GM23338 (cell line): ENCODE measurements at regions not wholly inside any gene's neighbourhood (a gene's known extent, or its start where the extent isn't known, plus 50 kb on each side); places are given as distances from the start of the nearest gene placed in this dataset.

ENCODE experiments used
- EZH2 ChIP-seq: fragments of 200-600 bp; sonication (generic); IDR thresholded peaks from one replicate; pipeline ENCODE4 v1.8.0; 2017; ENCODE audit warnings: antibody characterized with exemption, mild to moderate bottlenecking, low read depth; ENCODE audit not compliant: unreplicated experiment
- POLR2AphosphoS5 ChIP-seq: IDR thresholded peaks from 2 replicates; pipeline ENCODE4 v1.6.1; 2016; ENCODE audit warnings: antibody characterized with exemption, low read depth
- TF ChIP-seq, protein P1 (sequence below), 2 experiments: fragments of 200-600 bp in 1 of 2; sonication (generic) in 1 of 2; conservative IDR thresholded peaks; 2 replicates each; pipeline versions ENCODE4 v1.5.1 to v1.6.1; 2016 to 2017; ENCODE audit warnings: antibody characterized with exemption in 2 of 2, low read depth in 2 of 2, mild to moderate bottlenecking in 2 of 2, moderate library complexity in 1 of 2
- TF ChIP-seq, protein P2 (sequence below): IDR thresholded peaks from one replicate; pipeline ENCODE4 v1.6.1; 2018; ENCODE audit warnings: antibody characterized with exemption; ENCODE audit not compliant: unreplicated experiment

DNA sequence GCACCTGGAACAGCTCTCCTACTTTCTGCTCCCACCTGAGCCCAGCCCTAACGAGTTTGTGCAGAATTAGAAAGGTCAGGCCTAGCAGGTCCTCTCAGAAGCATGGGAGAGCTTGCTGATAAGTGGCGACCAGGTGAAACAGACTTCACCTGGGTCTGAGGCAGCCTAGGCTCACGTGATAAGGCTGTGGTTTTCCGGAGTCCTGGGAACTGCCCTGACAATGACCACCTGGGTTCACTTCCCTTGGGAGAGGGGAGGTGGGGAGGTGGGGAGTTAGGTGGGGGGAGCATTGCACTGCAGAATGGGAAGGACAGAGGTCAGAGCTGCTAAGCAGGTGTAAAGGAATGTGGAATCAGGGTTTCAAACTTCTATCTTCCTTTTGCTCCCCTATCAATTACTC is 152.9 kb upstream of the MAP1B start:
- TF ChIP-seq, protein P1, sequence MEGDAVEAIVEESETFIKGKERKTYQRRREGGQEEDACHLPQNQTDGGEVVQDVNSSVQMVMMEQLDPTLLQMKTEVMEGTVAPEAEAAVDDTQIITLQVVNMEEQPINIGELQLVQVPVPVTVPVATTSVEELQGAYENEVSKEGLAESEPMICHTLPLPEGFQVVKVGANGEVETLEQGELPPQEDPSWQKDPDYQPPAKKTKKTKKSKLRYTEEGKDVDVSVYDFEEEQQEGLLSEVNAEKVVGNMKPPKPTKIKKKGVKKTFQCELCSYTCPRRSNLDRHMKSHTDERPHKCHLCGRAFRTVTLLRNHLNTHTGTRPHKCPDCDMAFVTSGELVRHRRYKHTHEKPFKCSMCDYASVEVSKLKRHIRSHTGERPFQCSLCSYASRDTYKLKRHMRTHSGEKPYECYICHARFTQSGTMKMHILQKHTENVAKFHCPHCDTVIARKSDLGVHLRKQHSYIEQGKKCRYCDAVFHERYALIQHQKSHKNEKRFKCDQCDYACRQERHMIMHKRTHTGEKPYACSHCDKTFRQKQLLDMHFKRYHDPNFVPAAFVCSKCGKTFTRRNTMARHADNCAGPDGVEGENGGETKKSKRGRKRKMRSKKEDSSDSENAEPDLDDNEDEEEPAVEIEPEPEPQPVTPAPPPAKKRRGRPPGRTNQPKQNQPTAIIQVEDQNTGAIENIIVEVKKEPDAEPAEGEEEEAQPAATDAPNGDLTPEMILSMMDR (conservative IDR thresholded peaks at IDR 0.05; ENCODE audit: low read depth in 2 of 2): no peak
- no peak for TF ChIP-seq POLR2AphosphoS5
- TF ChIP-seq, protein P2, sequence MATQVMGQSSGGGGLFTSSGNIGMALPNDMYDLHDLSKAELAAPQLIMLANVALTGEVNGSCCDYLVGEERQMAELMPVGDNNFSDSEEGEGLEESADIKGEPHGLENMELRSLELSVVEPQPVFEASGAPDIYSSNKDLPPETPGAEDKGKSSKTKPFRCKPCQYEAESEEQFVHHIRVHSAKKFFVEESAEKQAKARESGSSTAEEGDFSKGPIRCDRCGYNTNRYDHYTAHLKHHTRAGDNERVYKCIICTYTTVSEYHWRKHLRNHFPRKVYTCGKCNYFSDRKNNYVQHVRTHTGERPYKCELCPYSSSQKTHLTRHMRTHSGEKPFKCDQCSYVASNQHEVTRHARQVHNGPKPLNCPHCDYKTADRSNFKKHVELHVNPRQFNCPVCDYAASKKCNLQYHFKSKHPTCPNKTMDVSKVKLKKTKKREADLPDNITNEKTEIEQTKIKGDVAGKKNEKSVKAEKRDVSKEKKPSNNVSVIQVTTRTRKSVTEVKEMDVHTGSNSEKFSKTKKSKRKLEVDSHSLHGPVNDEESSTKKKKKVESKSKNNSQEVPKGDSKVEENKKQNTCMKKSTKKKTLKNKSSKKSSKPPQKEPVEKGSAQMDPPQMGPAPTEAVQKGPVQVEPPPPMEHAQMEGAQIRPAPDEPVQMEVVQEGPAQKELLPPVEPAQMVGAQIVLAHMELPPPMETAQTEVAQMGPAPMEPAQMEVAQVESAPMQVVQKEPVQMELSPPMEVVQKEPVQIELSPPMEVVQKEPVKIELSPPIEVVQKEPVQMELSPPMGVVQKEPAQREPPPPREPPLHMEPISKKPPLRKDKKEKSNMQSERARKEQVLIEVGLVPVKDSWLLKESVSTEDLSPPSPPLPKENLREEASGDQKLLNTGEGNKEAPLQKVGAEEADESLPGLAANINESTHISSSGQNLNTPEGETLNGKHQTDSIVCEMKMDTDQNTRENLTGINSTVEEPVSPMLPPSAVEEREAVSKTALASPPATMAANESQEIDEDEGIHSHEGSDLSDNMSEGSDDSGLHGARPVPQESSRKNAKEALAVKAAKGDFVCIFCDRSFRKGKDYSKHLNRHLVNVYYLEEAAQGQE: no peak
- TF ChIP-seq EZH2: no peak
